Transverse colon (tissue), 4 donors: ENCODE measurements at regions not wholly inside any gene's neighbourhood (a gene's known extent, or its start where the extent isn't known, plus 50 kb on each side); places are given as distances from the start of the nearest gene placed in this dataset.

Experiments used
- EP300 ChIP-seq: sonication (generic); formaldehyde crosslinking; IDR thresholded peaks from one replicate; pipeline ENCODE4 v1.6.1; 2017; ENCODE audit warnings: antibody characterized with exemption, low read depth
- POLR2AphosphoS5 ChIP-seq, 3 donors: sonication (generic); formaldehyde crosslinking; IDR thresholded peaks; one replicate each; pipeline ENCODE4 v1.6.1; 2016; ENCODE audit warnings: antibody characterized with exemption in 3 of 3
- TF ChIP-seq, protein P1 (sequence below), 5 experiments: fragments of 200-600 bp in 3 of 5; fragments of 450-650 bp in 2 of 5; sonication (generic) in 3 of 5; IDR thresholded peaks; 1 replicate in 2 of 5; 2 replicates in 3 of 5; pipeline ENCODE4 v1.5.1; 2016 to 2017; ENCODE audit warnings: antibody characterized with exemption in 5 of 5, inconsistent platforms in 3 of 5, mild to moderate bottlenecking in 2 of 5, moderate library complexity in 1 of 5

DNA sequence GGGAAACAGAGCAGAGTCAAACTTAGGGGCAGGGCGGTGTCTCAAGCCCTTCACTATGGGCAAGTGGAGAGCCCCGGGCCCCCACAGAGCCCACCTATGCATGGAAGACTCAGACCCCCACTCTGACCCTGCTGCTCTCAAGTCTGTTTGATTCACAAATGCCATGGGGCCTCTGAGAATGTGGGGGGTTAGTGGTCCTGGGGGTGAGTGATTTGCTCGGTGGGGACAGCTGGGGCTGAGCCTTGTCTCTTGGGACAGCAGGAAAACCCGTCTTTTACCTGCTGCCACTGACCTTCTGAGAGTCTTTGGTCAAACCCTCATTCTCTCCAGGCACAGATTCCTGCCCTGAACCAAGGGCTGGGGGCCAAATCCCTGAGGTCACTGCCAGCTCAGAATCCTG, 201.0 kb upstream of the RTL1 start:
- TF ChIP-seq, protein P1, sequence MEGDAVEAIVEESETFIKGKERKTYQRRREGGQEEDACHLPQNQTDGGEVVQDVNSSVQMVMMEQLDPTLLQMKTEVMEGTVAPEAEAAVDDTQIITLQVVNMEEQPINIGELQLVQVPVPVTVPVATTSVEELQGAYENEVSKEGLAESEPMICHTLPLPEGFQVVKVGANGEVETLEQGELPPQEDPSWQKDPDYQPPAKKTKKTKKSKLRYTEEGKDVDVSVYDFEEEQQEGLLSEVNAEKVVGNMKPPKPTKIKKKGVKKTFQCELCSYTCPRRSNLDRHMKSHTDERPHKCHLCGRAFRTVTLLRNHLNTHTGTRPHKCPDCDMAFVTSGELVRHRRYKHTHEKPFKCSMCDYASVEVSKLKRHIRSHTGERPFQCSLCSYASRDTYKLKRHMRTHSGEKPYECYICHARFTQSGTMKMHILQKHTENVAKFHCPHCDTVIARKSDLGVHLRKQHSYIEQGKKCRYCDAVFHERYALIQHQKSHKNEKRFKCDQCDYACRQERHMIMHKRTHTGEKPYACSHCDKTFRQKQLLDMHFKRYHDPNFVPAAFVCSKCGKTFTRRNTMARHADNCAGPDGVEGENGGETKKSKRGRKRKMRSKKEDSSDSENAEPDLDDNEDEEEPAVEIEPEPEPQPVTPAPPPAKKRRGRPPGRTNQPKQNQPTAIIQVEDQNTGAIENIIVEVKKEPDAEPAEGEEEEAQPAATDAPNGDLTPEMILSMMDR (IDR thresholded peaks at IDR 0.05): no peak
- no peak for TF ChIP-seq POLR2AphosphoS5 (IDR thresholded peaks at IDR 0.05)
- TF ChIP-seq EP300: no peak
